Stimulated activated CD4-positive, alpha-beta T cell treated with anti-CD3 and anti-CD28 coated beads, Interleukin-12 subunit alpha, Interleukin-12 subunit beta, amount 100 ng/mL, for 24 hours (primary cell): ENCODE measurements at regions not wholly inside any gene's neighbourhood (a gene's known extent, or its start where the extent isn't known, plus 50 kb on each side); places are given as distances from the start of the nearest gene placed in this dataset.

Source experiments
- DNase-seq, 2 experiments: peaks; one replicate each; pipeline ENCODE4 v3.0.0-alpha.2; 2020; ENCODE audit warnings: low read depth in 2 of 2

- DNase-seq: no peak
These were observed 115.6 kb upstream of the SHH start for GRCh38 chr7:155927905-155928304.

- DNase-seq: no peak
These were observed 113.4 kb upstream of the SHH start for GRCh38 chr7:155925682-155926081.

GRCh38 chr7:155922067-155922816, 110.0 kb upstream of the SHH start:
- DNase-seq: no peak

- DNase-seq: no peak
These were observed 109.5 kb upstream of the SHH start for GRCh38 chr7:155921804-155922066.

- DNase-seq: no peak
These were observed 109.0 kb upstream of the SHH start for GRCh38 chr7:155921086-155921803.

GRCh38 chr7:155920068-155920461, 107.8 kb upstream of the SHH start:
- no peak for DNase-seq

- no peak for DNase-seq
These were observed 107.3 kb upstream of the SHH start for GRCh38 chr7:155919391-155920067.

GRCh38 chr7:155918720-155919390, 106.6 kb upstream of the SHH start:
- no peak for DNase-seq

GRCh38 chr7:155917836-155918430, 105.7 kb upstream of the SHH start:
- DNase-seq: no peak

- DNase-seq: no peak
These were observed 104.8 kb upstream of the SHH start for GRCh38 chr7:155916926-155917655.

- no peak for DNase-seq
These were observed 102.1 kb upstream of the SHH start for GRCh38 chr7:155914341-155914740.

GRCh38 chr7:155913719-155914118, 101.5 kb upstream of the SHH start:
- DNase-seq: no peak

- no peak for DNase-seq
These were observed 101.0 kb upstream of the SHH start for GRCh38 chr7:155913291-155913690.

GRCh38 chr7:155911471-155912105, 99.3 kb upstream of the SHH start:
- no peak for DNase-seq

- DNase-seq: no peak
These were observed 96.1 kb upstream of the SHH start for GRCh38 chr7:155908385-155908784.

- DNase-seq: no peak
These were observed 95.4 kb upstream of the SHH start for GRCh38 chr7:155907450-155908200.

- no peak for DNase-seq
These were observed 88.9 kb upstream of the SHH start for GRCh38 chr7:155901176-155901575.

- no peak for DNase-seq
These were observed 87.3 kb upstream of the SHH start for GRCh38 chr7:155899596-155899995.

- DNase-seq: no peak
These were observed 85.6 kb upstream of the SHH start for GRCh38 chr7:155897758-155898386.
